ENCODE measurements at regions not wholly inside any gene's neighbourhood (a gene's known extent, or its start where the extent isn't known, plus 50 kb on each side); places are given as distances from the start of the nearest gene placed in this dataset.

GRCh38 chr9:31759703-31760102 is 624.7 kb upstream of the ACO1 start:
- TF ChIP-seq KDM1A (IDR thresholded peaks at IDR 0.05), result no peak
- no peak for TF ChIP-seq SMAD4 (CRISPR knock-in tag; conservative IDR thresholded peaks at IDR 0.05)
- TF ChIP-seq NR1H2 (CRISPR knock-in tag; IDR thresholded peaks at IDR 0.05), result no peak

Data from K562 (cell line).